Stimulated activated effector memory CD8-positive, alpha-beta T cell treated with anti-CD3 and anti-CD28 coated beads, Interleukin-12 subunit alpha, Interleukin-12 subunit beta, amount 100 ng/mL, for 72 hours (primary cell): ENCODE measurements at regions not wholly inside any gene's neighbourhood (a gene's known extent, or its start where the extent isn't known, plus 50 kb on each side); places are given as distances from the start of the nearest gene placed in this dataset.

Experiments used
- ATAC-seq: fragments of 150-1000 bp; cut with Tn5 transposase; 2 replicates; pipeline ENCODE4 v1.10.0; 2021
- DNase-seq, 2 donors: peaks; one replicate each; pipeline ENCODE4 v3.0.0; 2021 to 2022; ENCODE audit warnings: low spot score in 2 of 2
- H3K27ac Mint-ChIP-seq: one replicate; pipeline ENCODE4 v1.8.0; 2022; ENCODE audit warnings: mild to moderate bottlenecking, mixed read lengths
- H3K36me3 Mint-ChIP-seq: one replicate; pipeline ENCODE4 v1.8.0; 2022; ENCODE audit warnings: mild to moderate bottlenecking, mixed read lengths
- H3K4me1 Mint-ChIP-seq: one replicate; pipeline ENCODE4 v1.8.0; 2022; ENCODE audit warnings: mixed read lengths
- H3K4me3 Mint-ChIP-seq: one replicate; pipeline ENCODE4 v1.8.0; 2022; ENCODE audit warnings: mild to moderate bottlenecking, mixed read lengths
- H3K9me3 Mint-ChIP-seq: one replicate; pipeline ENCODE4 v1.8.0; 2022; ENCODE audit warnings: mixed read lengths

DNA sequence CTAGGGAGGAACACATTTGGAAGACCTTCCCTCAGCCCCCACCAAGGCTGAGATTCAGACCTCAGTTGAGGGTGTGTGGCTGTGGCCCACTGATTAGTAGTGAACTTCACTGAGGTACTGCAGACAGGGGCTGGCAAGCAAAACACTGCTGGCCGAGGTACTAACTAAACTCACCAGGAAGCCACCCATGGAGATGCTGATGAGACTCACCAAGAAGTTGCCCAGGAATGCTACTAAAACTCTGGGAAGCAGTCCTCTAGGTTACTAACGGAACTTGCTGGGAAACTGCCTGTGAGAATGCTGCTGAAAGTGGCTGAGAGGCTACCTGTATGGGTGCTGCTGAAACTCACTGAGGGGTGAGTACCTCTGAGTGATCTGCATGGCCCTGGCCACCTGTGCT is 372.4 kb upstream of the RPS6KA3 start:
- DNase-seq (no peak), ATAC-seq (no peak)
- Mint-ChIP-seq H3K27ac (no peak overlapping the region), H3K4me3 (no peak overlapping the region), H3K36me3 (no peaks in the 10 kb centered on the region), H3K9me3 (no peaks in the 10 kb centered on the region), H3K4me1 (no peaks in the 10 kb centered on the region)

DNA sequence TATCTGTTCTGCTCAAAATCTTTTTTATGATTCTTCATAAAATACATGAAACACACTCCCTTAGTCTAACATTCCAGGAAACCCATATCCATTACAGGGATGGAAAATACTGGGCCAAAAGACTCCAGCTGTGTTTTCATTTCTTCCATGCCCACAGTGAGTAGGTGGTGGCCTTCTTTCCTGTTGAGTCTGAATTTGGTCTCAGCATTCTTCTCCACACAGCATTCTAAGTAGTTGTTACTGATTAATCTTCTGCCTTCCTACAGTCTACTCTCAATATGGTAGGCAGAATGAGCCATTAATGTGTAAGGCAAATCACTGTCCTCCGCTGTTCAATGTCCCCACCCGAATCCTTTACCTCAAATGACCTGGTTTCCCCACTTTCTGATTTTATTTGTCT is 370.6 kb upstream of the RPS6KA3 start:
- no peaks in the 10 kb centered on the region for H3K9me3 Mint-ChIP-seq
- ATAC-seq (no peak), DNase-seq (no peak)
- H3K36me3 Mint-ChIP-seq, result no peaks in the 10 kb centered on the region
- no peaks in the 10 kb centered on the region for H3K4me1 Mint-ChIP-seq
- H3K27ac Mint-ChIP-seq, result no peak overlapping the region
- H3K4me3 Mint-ChIP-seq, result no peak overlapping the region

- no peaks in the 10 kb centered on the region for H3K4me1 Mint-ChIP-seq
- H3K9me3 Mint-ChIP-seq, result no peaks in the 10 kb centered on the region
- no peak overlapping the region for H3K4me3 Mint-ChIP-seq
- no peaks in the 10 kb centered on the region for H3K36me3 Mint-ChIP-seq
- DNase-seq (no peak), ATAC-seq (no peak)
- no peak overlapping the region for H3K27ac Mint-ChIP-seq
These were observed 366.7 kb upstream of the RPS6KA3 start for GRCh38 chrX:20633451-20633850.

- ATAC-seq (peak; percentile 60), DNase-seq (no peak)
- no peak overlapping the region for H3K27ac Mint-ChIP-seq
- H3K36me3 Mint-ChIP-seq, result no peaks in the 10 kb centered on the region
- H3K9me3 Mint-ChIP-seq, result no peaks in the 10 kb centered on the region
- H3K4me1 Mint-ChIP-seq, result no peaks in the 10 kb centered on the region
- no peak overlapping the region for H3K4me3 Mint-ChIP-seq
These were observed 356.7 kb upstream of the RPS6KA3 start for GRCh38 chrX:20623448-20623847.

DNA sequence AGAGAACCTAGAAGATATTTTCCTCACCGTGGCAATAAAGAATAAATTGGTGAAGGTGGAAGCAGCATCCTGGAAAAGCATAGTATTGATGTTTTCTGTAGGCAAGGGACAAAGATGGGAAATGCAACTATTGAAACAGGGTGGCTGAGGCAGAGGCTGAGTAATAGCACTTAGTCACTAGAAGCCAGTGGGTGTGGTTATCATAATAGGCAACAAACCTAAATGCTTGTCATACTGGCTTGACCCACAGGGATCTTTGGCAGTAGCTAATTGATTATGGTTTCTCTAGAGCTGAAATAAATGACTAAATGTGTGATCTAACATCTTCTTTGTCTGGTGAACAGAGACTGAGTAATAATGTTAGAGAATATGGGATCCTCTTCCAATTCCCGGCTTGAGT is 353.6 kb upstream of the RPS6KA3 start:
- Mint-ChIP-seq H3K4me1 (no peaks in the 10 kb centered on the region), H3K27ac (no peak overlapping the region), H3K9me3 (no peaks in the 10 kb centered on the region), H3K36me3 (no peaks in the 10 kb centered on the region), H3K4me3 (no peak overlapping the region)
- ATAC-seq (peak; percentile 89), DNase-seq (no peak)

DNA sequence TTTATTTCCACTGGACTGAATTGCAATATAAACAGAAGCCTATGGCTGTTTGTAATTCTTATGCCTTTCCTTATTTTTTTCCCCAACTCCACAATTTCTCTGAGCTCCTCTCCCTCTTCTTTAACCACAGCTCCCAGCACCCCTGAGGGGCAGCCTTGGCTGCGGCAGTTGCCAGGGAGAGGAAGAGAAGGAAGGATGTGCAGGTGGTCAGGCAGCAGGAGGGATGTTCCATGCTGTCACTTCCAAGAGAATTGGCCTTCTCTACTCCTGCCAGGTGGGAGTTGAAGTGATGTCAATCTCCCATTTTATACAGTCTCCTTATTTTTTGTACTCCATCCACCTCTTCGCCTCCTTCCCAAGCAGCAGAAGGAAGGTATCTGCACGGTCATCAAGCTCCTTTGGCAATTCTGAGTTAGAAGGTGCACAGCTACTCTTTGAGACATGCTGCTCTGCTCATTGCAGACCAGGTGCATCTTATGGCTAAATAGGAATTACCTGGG is 343.3 kb upstream of the RPS6KA3 start:
- no peaks in the 10 kb centered on the region for H3K4me1 Mint-ChIP-seq
- no peak overlapping the region for H3K4me3 Mint-ChIP-seq
- H3K27ac Mint-ChIP-seq, result no peak overlapping the region
- no peaks in the 10 kb centered on the region for H3K36me3 Mint-ChIP-seq
- ATAC-seq, result no peak
- no peak for DNase-seq
- H3K9me3 Mint-ChIP-seq, result no peaks in the 10 kb centered on the region

DNA sequence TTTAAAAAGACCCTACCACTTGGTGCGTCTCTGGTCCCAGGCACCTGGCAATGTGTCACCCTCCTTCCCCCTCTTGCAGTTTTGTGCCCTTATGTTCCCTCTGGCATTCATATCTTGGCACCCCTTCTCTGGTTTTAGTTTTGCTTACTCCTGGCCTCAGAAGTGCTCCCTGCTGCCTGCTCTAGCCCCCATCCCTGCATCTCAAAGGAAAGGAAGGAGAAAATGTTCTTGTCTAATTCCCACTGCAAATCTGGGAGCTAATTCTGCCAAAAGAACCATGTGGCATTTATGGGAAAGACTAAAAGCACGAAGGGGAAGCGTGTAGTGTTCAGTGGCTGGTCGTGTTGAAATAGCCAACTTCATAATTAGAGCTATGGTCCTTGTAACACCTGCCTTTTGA is 340.1 kb upstream of the RPS6KA3 start:
- Mint-ChIP-seq H3K4me1 (no peaks in the 10 kb centered on the region), H3K36me3 (no peaks in the 10 kb centered on the region), H3K27ac (no peak overlapping the region), H3K4me3 (no peak overlapping the region), H3K9me3 (no peaks in the 10 kb centered on the region)
- DNase-seq, result no peak
- no peak for ATAC-seq

DNA sequence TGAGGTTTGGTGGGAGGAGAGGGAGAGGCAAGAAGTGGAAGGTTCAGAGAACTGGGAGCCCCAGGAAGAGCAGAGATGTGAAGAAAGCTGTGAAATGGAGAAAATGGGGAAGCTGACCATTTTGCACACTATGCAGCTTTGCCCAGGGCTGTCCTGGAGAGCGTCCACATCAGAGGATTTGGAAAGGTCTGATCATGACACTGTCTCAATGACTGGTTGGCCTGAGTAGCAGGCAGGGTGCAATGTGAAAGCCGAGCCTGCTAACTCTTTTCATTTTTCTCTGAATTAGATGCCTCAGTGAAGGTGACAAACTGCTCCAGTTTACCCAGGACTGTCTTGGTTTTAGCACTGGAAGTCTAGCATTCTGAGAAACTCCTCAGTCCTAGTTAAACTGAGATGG is 330.1 kb upstream of the RPS6KA3 start:
- H3K27ac Mint-ChIP-seq, result no peak overlapping the region

GRCh38 chrX:20595928-20596575 is 329.3 kb upstream of the RPS6KA3 start:
- DNase-seq (peak in 1 of 2 donors; percentile 54), ATAC-seq (peak; percentile 86)
- Mint-ChIP-seq H3K36me3 (no peaks in the 10 kb centered on the region), H3K9me3 (no peaks in the 10 kb centered on the region), H3K4me3 (peak overlapping the region; percentile 32), H3K27ac (no peak overlapping the region), H3K4me1 (peaks cover 20% of the 10 kb centered on the region)

More for the DNA sequence above, 330.1 kb upstream of the RPS6KA3 start:
- ATAC-seq (peak; percentile 44), DNase-seq (no peak)
- Mint-ChIP-seq H3K9me3 (no peaks in the 10 kb centered on the region), H3K4me1 (peaks cover 20% of the 10 kb centered on the region), H3K36me3 (no peaks in the 10 kb centered on the region), H3K4me3 (peak overlapping the region; percentile 32)

DNA sequence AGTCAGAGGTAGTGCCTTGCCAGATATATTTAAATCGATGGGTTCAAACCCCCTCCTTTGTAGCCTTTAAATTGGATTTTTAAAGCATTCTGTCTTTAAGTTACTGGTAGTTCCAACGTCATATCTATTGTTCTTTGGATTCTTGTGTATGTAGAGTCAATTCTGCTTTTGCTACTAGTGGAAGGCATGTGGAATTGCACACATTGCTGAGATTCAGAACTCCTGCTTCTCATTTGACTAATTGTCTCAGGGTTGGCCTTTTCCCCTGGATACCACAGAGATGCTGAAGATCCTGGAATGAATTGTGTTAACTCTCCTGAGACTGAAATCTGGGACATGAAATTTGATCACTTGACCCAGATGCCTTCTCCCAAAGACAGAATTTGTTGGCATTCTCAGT is 328.3 kb upstream of the RPS6KA3 start:
- DNase-seq (no peak), ATAC-seq (no peak)

DNA sequence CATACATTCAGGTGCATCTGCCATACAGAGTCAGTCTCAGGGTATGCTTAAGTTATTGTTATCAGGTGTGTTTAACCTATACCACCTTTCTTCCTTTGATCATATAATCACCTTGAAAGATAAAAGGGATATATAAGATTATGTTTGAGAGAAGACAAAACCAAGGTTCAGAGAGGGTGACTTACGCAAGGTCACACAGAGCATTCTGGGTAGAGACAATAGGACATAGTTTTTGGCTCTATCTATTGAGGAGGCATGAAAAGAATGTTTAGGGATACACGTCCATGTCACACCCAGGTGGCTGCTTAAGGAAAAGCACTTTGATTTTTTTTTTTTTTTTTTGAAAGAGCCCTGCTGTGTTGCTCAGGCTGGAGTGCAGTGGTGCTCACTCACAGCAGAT is 327.1 kb upstream of the RPS6KA3 start:
- ATAC-seq (no peak), DNase-seq (no peak)
- Mint-ChIP-seq H3K4me3 (no peak overlapping the region), H3K36me3 (no peaks in the 10 kb centered on the region), H3K27ac (no peak overlapping the region), H3K9me3 (no peaks in the 10 kb centered on the region), H3K4me1 (peaks cover 20% of the 10 kb centered on the region)

More for the DNA sequence above, 328.3 kb upstream of the RPS6KA3 start:
- H3K36me3 Mint-ChIP-seq, result no peaks in the 10 kb centered on the region
- H3K4me1 Mint-ChIP-seq, result peaks cover 20% of the 10 kb centered on the region
- H3K27ac Mint-ChIP-seq, result no peak overlapping the region
- H3K9me3 Mint-ChIP-seq, result no peaks in the 10 kb centered on the region
- H3K4me3 Mint-ChIP-seq, result no peak overlapping the region

DNA sequence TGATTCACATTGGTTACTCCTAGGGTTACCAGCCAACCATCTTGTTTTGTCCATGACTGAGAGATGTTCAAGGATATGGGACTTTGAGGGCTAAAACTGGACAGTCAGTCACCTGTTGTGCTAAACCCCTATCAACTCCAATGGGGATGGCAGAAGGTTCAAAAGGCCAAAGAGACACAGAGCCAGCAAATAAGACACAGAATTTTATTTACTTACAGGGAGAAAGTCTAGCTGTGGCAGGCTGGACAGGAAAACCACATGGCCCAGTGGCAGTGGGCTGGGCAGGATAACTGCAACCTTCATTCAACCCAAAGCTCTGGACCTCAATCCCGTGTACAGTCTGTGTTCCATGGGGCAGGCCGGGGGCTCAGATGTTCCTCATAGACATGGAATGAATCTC is 326.7 kb upstream of the RPS6KA3 start:
- Mint-ChIP-seq H3K9me3 (no peaks in the 10 kb centered on the region), H3K4me1 (peaks cover 20% of the 10 kb centered on the region), H3K4me3 (no peak overlapping the region), H3K36me3 (no peaks in the 10 kb centered on the region), H3K27ac (no peak overlapping the region)
- ATAC-seq (no peak), DNase-seq (no peak)

GRCh38 chrX:20591246-20591645 is 324.5 kb upstream of the RPS6KA3 start:
- H3K36me3 Mint-ChIP-seq, result no peaks in the 10 kb centered on the region
- H3K4me1 Mint-ChIP-seq, result peaks cover 8% of the 10 kb centered on the region
- H3K9me3 Mint-ChIP-seq, result no peaks in the 10 kb centered on the region
- H3K27ac Mint-ChIP-seq, result no peak overlapping the region
- no peak for ATAC-seq
- no peak overlapping the region for H3K4me3 Mint-ChIP-seq
- no peak for DNase-seq

- Mint-ChIP-seq H3K36me3 (no peaks in the 10 kb centered on the region), H3K4me3 (no peak overlapping the region), H3K27ac (no peak overlapping the region), H3K9me3 (no peaks in the 10 kb centered on the region), H3K4me1 (no peaks in the 10 kb centered on the region)
- no peak for ATAC-seq
- no peak for DNase-seq
These were observed 319.1 kb upstream of the RPS6KA3 start for GRCh38 chrX:20585782-20586181.

- DNase-seq, result no peak
- Mint-ChIP-seq H3K4me1 (no peaks in the 10 kb centered on the region), H3K36me3 (no peaks in the 10 kb centered on the region), H3K27ac (no peak overlapping the region), H3K4me3 (no peak overlapping the region), H3K9me3 (no peaks in the 10 kb centered on the region)
- no peak for ATAC-seq
These were observed 304.9 kb upstream of the RPS6KA3 start for GRCh38 chrX:20571611-20572010.

GRCh38 chrX:20567108-20567507 is 300.4 kb upstream of the RPS6KA3 start:
- Mint-ChIP-seq H3K4me3 (no peak overlapping the region), H3K9me3 (no peaks in the 10 kb centered on the region), H3K4me1 (no peaks in the 10 kb centered on the region), H3K36me3 (no peaks in the 10 kb centered on the region), H3K27ac (no peak overlapping the region)
- no peak for DNase-seq
- no peak for ATAC-seq
